ENCODE measurements at regions not wholly inside any gene's neighbourhood (a gene's known extent, or its start where the extent isn't known, plus 50 kb on each side); places are given as distances from the start of the nearest gene placed in this dataset.

DNA sequence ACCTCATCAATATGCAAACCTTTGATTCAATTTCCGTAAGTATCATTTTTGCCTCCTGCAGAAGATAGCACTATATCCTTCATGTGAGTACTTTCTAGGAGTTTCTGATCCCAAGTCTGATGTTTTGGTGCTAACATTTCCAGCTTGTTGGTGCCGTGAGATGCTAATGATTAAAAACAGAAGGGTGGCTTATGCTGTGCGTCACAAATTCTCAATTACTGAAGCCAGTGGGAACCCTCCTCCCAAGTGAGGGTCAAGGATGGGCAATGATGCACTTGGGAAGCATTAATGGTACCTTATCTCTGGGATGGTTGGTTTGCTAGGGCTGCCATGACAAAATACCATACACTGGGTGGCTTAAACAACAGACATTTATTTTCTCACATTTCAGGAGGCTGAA lies 123.0 kb downstream of the FOXD1 start:
- Histone ChIP-seq H3K27ac (no peak overlapping the region), H3K27me3 (no peaks in the 10 kb centered on the region), H3K9me3 (no peaks in the 10 kb centered on the region), H3K4me1 (no peaks in the 10 kb centered on the region), H3K36me3 (no peaks in the 10 kb centered on the region), H3K4me3 (replicated peaks in 1 of 3) (no peak overlapping the region)
- 65 to 89% methylated on average over 3 of the region's 3 CpGs for WGBS, 2 donors
- intact Hi-C loops (cut with DNase I) = no loop called here
- TF ChIP-seq POLR2A (IDR thresholded peaks at IDR 0.05) = no peak
- TF ChIP-seq, protein P1, sequence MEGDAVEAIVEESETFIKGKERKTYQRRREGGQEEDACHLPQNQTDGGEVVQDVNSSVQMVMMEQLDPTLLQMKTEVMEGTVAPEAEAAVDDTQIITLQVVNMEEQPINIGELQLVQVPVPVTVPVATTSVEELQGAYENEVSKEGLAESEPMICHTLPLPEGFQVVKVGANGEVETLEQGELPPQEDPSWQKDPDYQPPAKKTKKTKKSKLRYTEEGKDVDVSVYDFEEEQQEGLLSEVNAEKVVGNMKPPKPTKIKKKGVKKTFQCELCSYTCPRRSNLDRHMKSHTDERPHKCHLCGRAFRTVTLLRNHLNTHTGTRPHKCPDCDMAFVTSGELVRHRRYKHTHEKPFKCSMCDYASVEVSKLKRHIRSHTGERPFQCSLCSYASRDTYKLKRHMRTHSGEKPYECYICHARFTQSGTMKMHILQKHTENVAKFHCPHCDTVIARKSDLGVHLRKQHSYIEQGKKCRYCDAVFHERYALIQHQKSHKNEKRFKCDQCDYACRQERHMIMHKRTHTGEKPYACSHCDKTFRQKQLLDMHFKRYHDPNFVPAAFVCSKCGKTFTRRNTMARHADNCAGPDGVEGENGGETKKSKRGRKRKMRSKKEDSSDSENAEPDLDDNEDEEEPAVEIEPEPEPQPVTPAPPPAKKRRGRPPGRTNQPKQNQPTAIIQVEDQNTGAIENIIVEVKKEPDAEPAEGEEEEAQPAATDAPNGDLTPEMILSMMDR (IDR thresholded peaks at IDR 0.05) = no peak
- DNase-seq = no peak

DNA sequence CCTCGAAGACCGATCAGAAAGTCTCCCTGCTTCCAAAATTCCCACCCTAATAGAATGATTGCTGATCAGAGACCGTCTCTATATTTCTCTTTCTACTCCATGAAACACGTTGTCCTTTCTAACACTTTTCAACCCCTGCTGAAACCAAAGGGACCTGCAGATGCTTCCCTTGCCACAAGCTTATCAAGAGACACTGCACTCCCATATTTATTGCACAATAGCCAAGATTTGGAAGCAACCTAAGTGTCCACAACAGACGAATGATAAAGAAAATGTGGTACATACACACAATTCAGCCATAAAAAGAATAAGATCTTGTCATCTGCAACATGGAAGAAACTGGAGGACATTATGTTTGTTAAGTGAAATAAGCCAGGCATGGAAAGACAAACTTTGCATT lies 125.1 kb downstream of the FOXD1 start:
- Histone ChIP-seq H3K27me3 (no peaks in the 10 kb centered on the region), H3K9me3 (no peaks in the 10 kb centered on the region), H3K4me1 (no peaks in the 10 kb centered on the region), H3K27ac (no peak overlapping the region), H3K36me3 (no peaks in the 10 kb centered on the region), H3K4me3 (replicated peaks in 1 of 3) (no peak overlapping the region)
- DNase-seq = no peak
- intact Hi-C loops (cut with DNase I) = no loop called here
- TF ChIP-seq, protein P1 (IDR thresholded peaks at IDR 0.05) = no peak
- no peak for TF ChIP-seq POLR2A (IDR thresholded peaks at IDR 0.05)
- 72 to 79% methylated on average over 5 of the region's 5 CpGs for WGBS, 2 donors

DNA sequence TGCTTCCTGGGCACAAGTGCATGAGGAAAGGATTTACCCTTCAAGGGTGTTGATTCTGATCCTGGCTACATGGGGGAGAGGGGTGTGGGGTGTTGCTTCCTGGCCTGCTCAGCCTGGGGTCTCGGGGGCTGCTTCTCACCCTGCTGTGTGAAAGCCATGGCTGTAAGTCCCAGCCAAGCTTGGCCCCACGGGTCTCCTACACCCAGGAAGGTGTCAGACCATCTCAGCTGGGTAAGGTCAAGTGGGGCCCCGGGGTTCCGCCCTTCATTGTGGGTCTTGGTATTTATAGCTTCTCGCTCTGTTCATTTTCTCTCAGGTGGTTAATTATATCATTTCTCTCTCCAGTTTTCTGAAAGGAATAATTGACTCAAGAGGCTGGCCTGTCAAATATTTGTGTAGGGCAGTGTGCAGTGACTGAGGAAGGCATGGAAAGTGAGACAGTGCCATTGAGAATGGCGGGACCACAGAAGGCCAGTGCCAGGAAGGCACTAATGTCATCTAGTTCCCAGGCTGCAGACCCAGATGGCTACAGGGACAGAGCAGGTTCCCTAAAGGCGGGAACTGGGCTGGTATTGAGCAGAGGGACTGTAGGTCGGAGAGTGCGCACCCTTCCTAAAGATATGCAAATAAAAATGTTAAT lies 126.0 kb downstream of the FOXD1 start:
- intact Hi-C loops (cut with DNase I) = no loop called here
- no peaks in the 10 kb centered on the region for H3K4me1 ChIP-seq
- H3K27ac ChIP-seq = no peak overlapping the region
- H3K4me3 ChIP-seq (replicated peaks in 1 of 3) = no peak overlapping the region
- WGBS, 2 donors = 78 to 83% methylated on average over 9 of the region's 9 CpGs
- H3K9me3 ChIP-seq = no peaks in the 10 kb centered on the region
- TF ChIP-seq, protein P1 (IDR thresholded peaks at IDR 0.05) = no peak
- TF ChIP-seq POLR2A (IDR thresholded peaks at IDR 0.05) = no peak
- no peaks in the 10 kb centered on the region for H3K36me3 ChIP-seq
- no peak for DNase-seq
- no peaks in the 10 kb centered on the region for H3K27me3 ChIP-seq

DNA sequence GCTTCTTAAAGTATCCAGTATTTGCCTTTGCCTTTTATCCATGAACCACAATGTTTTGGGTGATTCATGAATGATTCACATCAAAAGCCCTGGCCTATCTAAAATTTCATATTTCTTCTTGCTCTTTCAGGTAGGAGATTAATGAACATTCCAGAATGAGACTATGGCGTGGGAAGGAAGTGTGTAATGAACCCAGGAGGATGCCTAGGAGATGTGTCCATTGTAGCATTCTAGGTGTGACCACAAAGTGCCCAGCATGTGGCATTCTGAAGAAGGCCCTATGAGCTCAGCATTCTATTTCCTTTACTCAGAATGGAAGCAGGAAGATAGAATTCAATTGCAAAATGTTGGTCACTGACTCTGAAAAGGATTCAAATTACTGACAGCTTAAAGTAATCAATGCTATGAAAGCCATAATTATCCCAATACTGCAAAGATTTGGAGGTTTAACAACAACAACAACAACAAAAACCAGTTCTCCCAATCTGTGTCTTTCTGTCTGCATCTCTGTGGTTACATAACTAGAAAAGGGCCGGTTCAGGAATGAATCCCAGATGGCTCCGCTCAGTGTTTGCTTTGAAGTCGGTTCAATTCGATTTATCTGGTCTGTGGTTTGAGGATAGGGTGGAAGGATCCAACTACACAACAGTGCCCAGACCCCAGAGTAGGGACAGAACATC lies 126.7 kb downstream of the FOXD1 start:
- no peaks in the 10 kb centered on the region for H3K27me3 ChIP-seq
- WGBS, 2 donors = 70 to 73% methylated on average over 5 of the region's 5 CpGs
- H3K27ac ChIP-seq = no peak overlapping the region
- no peak for TF ChIP-seq POLR2A (IDR thresholded peaks at IDR 0.05)
- TF ChIP-seq, protein P1 (IDR thresholded peaks at IDR 0.05) = no peak
- intact Hi-C loops (cut with DNase I) = no loop called here
- no peaks in the 10 kb centered on the region for H3K9me3 ChIP-seq
- H3K36me3 ChIP-seq = no peaks in the 10 kb centered on the region
- DNase-seq = no peak
- no peak overlapping the region for H3K4me3 ChIP-seq (replicated peaks in 1 of 3)
- no peaks in the 10 kb centered on the region for H3K4me1 ChIP-seq

DNA sequence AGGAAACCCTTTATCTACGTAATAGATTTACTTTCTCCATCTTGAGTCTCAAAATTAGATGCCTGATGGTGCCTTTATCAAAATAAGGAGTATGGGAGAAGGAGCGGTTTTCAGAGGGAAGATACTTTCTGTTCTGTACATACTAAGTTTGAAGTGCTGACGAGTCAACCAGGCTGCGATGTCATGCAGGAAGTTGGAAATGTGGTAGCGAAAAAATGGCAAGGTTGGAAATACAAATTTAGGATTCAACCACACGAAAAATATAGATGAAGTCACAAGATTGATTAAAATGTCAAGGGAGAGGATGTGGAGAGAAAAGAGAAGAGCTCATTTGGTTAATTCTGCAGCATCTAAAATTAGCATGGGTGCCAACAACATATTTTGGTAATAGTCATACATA lies 129.5 kb downstream of the FOXD1 start:
- no peak for TF ChIP-seq POLR2A (IDR thresholded peaks at IDR 0.05)
- TF ChIP-seq, protein P1 (IDR thresholded peaks at IDR 0.05) = no peak
- H3K9me3 ChIP-seq = no peaks in the 10 kb centered on the region
- H3K36me3 ChIP-seq = no peaks in the 10 kb centered on the region
- WGBS, 2 donors = 86 to 91% methylated on average over 6 of the region's 6 CpGs
- no peaks in the 10 kb centered on the region for H3K4me1 ChIP-seq
- H3K27ac ChIP-seq = no peak overlapping the region
- H3K27me3 ChIP-seq = no peaks in the 10 kb centered on the region
- H3K4me3 ChIP-seq (replicated peaks in 1 of 3) = no peak overlapping the region
- intact Hi-C loops (cut with DNase I) = no loop called here
- DNase-seq = no peak
